HG03521 (cell line): ENCODE measurements at regions not wholly inside any gene's neighbourhood (a gene's known extent, or its start where the extent isn't known, plus 50 kb on each side); places are given as distances from the start of the nearest gene placed in this dataset.
"Not testable (repeated sequence)": the region's sequence is repeated elsewhere in the genome, so short reads cannot be mapped to it uniquely, and the experiment has no call there.

ENCODE experiments used
- ATAC-seq: cut with Tn5 transposase; IDR thresholded peaks from one replicate; pipeline ENCODE4 v1.9.1; 2021; ENCODE audit warnings: mild to moderate bottlenecking, moderate library complexity; ENCODE audit not compliant: unreplicated experiment

DNA sequence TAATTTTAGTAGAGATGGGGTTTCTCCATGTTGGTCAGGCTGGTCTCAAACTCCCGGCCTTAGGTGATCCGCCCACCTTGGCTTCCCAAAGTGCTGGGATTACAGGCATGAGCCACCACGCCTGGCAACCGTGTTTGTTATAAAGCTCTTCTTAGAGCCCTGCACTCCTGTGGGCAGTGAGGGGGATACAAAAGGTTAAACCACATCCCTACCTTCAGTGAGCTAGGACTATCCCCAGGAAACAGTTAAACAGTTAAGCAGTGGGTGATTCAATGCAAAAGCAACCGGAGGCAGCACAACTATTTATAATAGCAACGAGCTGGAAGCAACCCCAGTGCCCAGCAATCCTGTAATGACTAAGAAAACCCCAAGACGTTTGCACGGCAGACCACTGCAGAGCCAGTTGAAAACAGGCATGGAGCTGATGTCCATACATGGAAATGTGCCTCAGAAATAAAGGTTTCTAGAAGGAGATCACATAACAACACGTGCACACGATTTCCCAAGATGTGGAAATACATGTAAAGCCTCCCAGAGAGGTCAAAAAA lies 107.2 kb upstream of the LYZL2 start:
- peak; percentile 79 for ATAC-seq

DNA sequence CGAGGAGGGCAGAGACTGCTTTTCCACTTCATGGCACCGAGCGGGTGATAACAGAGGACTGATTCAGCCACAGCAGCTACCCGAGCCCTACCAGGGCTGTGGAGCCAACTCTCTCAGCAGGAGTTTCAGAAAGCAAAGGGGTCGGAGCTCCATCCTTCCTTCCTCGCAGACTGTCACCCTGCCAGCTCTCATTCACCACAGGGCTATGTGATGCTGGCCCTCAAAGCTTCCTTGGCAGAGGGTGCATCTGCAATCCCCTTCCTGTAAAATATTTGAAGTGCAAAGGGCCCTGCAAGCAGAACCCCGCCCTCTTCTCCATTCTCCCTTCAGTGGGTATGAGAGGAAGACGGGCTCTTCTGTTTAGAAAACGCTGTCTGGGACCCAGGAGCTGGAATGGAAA lies 105.3 kb upstream of the LYZL2 start:
- no peak for ATAC-seq

DNA sequence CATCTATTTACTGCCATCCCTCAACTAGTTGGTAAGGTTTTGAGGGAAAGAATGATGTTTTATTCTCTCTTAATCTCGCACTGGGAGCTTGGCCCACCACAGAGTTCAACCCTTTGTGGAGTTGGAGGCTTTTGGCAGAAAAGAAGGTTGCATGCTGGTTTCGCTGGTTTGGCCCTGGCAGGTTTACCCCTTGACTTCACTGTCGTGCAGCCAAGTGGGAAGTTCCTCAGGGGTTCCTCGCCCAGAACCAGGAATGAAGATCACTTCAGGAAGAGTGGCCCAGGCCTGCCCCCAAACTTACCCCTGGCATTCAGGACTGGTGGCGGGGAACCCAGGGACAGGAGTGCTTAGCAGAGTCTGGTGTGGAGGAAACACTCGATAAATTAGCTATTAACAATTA lies 103.1 kb upstream of the LYZL2 start:
- ATAC-seq = no peak

DNA sequence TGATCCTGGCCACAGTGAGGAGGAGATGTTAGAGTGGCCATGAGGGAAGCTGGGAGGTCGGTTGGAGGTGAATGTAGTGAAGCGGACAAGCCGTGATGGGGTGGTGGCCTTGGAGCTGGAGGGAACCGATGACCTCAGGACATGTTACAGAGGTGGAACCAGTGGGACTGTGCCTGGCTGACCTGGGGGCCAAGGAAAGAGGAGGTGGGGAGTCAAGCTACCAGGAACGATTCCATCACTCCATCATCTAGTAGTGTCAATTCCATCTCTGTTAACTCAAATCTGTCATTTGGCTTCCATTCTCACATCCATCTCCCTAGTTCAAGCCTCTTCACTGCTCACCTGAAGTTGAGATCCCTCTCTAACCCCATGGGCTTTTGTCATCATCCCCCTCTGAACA lies 102.4 kb upstream of the LYZL2 start:
- no peak for ATAC-seq

DNA sequence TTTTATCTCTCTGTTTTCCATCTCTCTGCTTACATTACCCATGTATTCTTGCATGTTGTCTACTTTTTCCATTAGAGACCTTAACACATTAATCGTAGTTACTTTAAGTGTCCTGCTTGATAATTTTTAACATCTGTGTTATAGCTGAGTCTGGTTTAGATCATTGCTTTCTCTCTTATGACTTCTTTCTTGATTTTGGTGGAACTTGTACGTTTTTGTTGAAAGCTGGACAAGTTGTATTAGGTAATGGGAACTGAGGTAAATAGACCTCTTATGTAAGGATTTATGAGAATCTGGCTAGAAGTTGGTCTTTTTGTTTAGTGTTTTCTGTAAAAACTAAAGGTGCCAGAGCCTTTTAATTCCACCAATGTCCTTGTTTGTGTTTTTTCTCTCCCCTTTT lies 100.8 kb upstream of the LYZL2 start:
- no peak for ATAC-seq

DNA sequence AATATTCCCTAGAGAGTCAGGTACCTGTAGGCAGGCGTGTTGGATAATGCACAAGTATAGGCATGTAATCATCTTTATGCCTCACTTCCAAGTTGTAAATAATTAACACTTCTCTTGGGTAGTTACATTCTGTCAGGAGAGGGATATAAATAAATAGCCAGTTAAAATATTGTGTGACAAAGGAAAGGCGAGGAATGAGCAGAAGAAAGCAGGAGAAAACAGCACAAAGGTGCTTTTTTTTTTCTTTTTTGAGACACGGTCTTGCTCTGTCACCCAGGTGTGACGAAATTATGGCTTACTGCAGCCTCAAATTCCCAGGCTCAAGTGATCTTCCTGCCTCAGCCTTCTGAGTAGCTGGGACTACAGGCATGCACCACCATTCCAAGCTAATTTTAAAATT lies 99.2 kb upstream of the LYZL2 start:
- ATAC-seq = no peak

DNA sequence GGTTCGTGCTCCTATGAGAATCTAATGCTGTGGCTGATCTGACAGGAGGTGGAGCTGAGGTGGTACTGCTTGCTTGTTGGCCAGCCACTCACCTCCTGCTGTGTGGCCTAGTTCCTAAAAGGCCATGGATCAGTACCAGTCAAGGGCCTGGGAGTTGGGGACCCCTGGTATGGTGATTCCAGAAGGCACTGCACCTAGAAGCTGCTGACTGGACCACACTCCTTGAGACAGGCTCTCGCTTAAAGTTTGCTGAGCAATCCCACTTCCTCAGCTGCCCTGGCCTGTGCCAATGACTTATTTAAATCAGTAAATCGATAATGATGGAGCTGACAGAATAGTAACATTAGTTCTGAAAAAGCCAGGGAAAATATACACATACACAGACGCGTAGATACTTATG lies 98.6 kb upstream of the LYZL2 start:
- no peak for ATAC-seq

DNA sequence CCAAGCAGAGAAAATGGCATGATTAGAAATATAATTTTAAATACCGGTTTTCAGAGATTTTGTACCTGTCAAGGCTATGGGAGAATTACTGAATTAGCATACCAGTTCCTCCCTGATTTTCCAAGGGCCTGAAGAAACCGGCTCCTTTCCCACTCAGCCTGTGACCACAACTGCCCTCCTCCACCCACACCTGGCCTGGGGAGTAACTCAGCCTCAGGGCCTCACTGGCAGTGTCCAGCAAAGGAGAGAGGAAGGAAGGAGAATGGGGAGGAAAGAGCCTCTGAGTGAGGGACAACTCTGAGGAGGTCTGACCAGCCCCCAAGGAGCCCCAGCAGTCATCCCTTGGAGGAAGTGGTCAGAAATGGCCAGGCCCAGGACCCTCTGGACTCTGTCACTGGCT lies 98.0 kb upstream of the LYZL2 start:
- no peak for ATAC-seq

DNA sequence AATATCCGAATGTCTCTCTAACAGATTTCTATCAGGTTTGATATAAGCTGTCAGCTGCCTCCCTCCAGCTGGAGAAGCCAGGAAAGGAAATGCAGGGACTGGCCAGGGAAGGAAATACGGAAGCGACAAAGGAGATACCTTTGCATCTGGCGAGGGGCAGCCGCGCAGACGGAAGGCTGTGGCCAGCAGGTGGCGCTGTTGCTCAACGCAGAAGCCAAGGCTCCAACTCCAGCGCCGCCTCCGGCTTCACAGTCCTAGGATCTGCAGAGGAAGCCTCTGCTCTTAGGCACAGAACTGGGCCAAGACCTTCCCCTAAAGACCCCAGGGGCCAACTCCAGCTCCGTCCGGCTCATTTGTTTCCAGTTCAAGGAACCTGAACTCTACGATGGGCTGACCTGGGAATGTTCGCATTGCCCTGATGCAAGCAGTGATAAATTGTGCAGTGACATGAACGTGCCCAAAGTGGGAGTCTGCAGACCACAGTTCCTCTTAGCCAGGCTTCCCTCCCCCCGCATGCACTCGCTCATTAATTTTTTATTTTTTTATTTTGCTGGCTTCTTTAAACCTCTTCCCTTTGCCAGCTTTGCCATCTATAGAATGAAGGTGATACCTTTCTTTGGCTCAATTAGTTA lies 97.3 kb upstream of the LYZL2 start:
- peak; percentile 75 for ATAC-seq

DNA sequence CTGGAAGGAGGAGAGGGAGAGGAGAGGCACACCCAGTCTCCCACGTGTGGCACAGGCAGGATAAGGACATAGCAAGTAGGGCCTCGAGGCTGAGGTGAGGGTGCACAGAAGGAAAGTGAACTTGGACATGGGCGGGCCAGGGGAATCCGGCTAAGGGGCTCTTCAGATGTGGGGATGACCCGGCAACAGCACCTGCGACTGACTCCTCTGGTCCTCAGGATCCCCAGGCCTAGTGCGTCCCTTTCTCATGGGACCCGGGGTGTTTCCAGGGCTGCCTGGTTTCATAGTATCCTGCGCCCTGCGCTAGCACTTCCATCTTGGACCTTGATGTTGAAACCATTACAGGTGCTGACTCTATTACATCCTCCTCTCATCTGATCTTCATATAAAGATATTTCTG lies 96.1 kb upstream of the LYZL2 start:
- no peak for ATAC-seq

DNA sequence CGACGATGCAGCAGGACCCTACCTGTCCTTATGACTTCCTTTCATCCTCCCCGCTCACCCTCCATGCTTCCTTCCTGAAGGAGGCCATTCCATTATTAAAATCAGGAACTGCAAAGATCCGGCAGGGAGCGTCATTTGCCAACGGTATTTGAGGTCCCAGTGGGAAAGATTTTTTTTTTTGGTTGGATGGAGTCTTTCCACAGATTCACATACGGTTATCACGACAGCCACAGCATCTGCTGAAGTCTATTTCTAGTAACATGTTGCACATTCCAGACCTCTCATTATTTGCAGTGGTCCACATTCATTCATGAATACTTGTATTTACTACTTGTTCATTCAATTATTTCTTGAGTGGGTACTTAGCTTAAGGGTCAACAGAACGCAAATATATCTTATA lies 94.7 kb upstream of the LYZL2 start:
- no peak for ATAC-seq

DNA sequence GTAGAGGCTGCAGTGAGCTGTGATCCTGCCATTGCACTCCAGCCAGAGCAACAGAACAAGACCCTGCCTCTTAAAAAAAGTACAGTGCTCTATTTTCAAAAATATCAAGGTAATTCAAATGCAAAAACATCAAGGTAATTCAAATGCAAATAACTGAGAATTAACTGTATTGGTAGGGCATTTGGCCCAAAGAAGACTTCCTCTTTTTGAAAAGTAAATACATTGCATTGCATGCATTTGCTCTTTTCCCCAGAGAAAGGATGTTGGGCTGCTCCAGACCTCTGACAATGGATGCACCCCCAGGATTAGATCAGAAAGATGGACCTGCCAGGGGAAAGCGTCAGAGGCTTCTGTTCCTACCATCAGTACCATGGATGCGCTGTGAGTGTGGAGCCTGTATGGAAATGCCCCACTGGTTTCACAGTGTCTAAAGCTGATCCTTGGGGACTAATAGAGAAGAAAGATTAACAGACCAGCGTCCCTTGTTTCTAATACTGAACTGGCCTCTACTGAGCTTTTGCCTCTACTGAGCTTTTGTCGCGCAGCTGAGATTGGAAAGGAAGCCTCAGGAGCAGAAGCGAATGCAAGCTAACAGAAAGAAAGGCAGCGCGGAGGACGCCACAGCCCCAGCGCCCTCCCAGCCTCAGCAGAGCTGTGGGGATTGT lies 93.5 kb upstream of the LYZL2 start:
- ATAC-seq = no peak

DNA sequence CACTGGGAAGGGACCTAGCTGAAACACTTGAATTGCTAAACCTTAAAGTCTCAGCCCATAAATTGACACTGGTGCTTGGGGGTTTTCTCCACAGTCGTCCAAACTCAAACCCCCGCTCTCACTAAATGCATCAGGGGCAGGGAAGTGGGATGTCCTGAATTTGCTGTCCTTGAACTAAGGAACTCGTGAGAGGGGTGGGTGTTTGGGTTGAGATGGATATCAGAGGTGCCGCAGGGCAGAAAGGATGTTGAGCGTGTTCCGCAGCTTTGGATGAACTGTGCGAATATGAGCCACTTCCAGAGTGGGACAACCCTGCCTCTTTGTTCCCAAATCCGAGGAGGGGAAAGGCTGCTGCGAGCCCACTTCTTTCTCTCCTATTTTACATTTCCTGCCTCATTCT lies 90.3 kb upstream of the LYZL2 start:
- ATAC-seq = no peak

DNA sequence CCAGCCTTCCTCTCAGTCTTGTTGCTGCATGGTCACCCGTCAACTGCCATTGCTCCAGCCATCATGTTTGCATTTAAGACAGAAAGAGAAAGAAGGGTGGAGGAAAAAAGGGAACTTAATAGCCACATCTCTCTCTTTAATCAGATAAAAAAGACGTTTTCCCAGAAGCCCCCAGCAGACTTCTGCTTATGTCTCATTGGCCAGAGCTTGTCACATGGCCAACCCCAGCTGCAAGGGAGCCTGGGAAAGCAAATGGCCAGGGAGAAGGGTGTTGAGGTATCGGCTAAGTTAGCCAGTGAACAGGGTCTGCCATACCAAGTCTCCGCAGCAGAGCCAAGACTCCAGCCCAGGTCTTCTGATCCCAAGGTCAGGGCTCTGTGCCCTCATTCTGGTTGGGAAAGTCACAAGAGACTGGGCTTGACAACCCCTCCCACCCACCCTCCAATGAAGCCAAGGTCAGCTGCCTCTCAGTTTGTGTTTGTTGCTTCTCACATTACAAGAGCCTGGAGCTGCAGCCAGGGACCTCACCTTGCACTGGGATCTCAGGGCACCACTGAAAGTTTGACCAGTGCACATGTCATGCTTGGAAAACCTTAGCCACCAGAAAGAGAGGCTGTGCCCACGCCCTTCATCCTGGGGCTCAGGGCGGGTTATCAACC lies 80.3 kb upstream of the LYZL2 start:
- ATAC-seq = no peak

DNA sequence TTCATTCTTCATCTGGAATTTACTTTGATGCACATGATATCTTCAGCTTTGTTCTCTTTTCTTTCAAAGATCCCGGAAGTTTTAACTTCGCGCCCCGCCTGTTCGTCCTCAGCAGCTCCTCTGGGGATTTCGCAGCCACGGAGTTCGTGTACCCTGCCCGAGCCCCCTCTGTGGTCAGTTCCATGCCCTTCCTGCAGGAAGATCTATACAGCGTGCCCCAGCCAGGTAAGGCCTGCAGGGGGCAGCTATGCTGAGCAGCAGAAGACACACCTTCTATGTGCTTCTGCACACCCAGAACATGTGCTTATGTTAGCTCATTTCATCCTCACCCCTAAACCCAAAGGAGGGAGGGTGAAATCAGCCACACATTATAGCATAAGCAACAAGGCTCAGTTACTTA lies 79.7 kb upstream of the LYZL2 start:
- no peak for ATAC-seq

DNA sequence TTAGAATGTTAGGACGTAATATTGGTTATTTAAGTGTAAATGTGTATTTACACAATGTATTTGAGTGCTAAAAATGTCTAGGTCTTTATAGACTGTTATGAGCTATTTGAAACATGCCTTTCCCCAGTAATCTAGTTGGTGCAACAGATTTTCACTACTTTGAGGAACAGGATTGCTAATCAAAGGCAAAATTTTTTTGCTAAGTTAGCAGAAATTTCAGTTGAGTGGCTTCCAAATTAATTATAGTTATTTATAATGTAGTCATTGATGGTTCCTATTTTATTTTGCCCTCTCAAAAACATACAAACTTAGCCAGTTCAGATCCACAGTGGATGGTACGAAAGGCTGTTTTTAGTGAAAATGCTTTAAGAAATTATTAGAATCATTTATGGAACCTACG lies 78.7 kb upstream of the LYZL2 start:
- no peak for ATAC-seq

DNA sequence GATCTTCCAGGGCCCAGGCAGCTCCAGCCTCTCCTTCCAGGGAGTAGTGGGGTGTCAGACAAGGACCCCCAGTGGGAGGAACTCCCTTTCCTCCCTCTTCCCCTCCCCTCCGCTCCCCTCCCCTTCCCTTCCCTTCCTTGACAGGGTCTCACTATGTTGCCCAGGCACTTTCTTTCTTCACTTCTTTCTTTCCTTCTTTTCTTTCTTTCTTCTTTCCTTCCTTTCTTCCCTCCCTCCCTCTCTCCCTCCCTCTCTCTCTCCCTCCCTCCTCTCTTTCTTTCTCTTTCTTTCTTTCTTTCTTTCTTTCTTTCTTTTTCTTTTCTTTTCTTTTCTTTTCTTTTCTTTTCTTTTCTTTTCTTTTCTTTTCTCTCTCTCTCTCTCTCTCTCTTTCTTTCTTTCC lies 76.6 kb upstream of the LYZL2 start:
- not testable (repeated sequence) for ATAC-seq

DNA sequence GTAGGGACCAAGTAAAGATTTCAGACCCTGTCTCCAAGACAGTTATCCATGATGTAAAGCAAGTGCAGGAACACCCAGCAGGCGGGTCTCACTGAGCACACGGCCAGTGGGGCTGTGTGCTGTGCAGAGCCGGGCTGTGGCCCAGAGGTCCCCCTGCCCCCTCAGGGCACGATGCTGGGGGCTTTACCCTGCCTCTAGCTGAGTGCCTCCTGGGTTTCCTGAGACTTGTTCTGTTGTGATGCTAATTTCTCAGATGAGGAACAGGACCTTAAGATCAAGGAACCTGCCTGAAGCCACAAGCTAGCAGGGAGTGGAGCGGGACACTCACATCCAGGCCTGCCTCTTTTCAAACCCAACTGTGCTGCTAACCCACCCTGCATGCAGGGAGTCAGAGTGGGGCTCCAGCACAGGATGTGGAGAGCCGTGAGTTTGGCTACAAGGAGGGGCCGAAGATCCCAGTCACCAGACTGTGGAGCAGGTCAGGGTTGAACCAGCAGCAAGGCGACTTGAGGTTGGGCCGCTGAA lies 76.1 kb upstream of the LYZL2 start:
- peak; percentile 12 for ATAC-seq

DNA sequence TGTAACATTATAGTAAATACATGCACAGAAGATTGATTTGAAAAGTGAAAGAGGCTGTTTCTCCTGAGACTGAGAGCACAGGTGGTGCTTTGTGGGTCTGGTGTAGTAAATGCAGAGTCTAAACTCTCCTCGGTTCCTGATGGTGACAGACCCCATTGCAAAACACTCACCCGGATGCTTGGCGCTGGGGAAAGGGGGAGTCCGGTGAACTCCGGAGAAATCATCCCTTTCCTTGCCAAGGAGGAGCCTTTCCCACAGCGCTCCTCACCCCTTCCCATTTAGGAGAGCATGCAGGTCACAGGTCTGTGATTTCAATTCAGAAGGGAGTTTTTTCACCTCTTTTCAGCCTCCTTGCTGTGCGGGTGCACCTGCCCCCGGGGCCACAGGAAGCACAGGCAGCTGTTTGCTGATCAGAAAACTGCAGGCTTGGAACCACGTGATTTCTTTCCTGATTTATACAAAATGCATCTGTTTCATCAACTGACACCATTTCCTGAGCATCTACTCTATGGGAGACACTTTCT lies 75.6 kb upstream of the LYZL2 start:
- peak; percentile 46 for ATAC-seq

DNA sequence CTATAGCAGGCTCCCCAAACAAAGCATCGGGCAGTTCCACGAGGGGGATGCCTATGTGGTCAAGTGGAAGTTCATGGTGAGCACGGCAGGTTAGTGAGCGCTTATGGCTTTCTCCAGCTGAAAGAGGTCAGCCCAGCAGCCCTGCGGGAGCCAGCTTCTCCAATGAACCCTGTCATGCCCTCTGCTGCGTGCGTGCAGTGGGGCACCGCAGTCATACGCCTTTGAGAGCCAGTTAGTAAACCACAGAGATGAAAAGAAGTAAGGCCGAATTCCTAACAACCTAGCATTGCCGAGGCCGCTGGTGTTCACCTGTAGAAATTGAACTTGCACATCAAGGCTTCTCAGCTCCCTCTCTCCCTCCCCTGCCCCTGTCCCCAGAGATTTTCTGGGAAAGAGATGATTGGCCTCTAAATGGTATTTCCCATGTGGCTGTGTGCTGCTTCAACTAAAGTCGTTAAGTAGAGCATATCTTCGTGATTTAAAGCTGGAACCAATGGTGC lies 75.1 kb upstream of the LYZL2 start:
- peak; percentile 1 for ATAC-seq

DNA sequence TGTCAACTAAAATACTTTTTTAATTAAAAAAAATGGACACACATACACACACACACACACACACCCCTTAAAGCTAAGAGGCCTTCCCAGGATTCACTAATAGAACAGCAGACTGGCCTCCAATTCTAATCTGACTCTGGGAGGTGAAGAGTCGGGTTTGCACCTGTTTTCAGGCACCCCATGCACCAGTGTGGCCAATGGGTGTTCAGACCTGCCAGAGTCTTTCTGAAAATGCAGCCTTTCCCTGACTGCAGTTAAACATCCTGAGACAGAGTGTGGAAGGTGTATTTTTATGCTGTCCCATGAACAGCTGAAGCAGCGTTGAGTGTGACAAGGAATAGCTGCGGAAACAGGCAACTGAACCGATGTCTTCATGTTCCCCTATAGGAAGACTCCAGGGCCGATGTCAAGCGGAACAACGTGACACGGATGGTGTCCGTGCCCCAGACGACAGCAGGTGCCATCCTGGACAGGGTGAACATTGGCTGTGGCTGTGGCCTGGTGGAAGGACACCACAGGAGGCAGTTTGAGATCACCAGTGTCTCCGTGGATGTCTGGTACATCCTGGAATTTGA lies 74.6 kb upstream of the LYZL2 start:
- ATAC-seq = no peak
